Activated CD4-positive, alpha-beta T cell treated with anti-CD3 and anti-CD28 coated beads, Interleukin-2, amount 50 U/mL, for 24 hours (primary cell): ENCODE measurements at regions not wholly inside any gene's neighbourhood (a gene's known extent, or its start where the extent isn't known, plus 50 kb on each side); places are given as distances from the start of the nearest gene placed in this dataset.

ENCODE experiments used
- DNase-seq, 2 donors: peaks; one replicate each; pipeline ENCODE4 v3.0.0-alpha.2; 2020; ENCODE audit warnings: low read depth in 1 of 2, low spot score in 1 of 2

- DNase-seq = no peak
These were observed 183.4 kb upstream of the GALNT2 start for GRCh38 chr1:229883504-229884200.

GRCh38 chr1:229884765-229885164 lies 182.3 kb upstream of the GALNT2 start:
- no peak for DNase-seq

GRCh38 chr1:229885568-229886495 lies 181.2 kb upstream of the GALNT2 start:
- no peak for DNase-seq

GRCh38 chr1:229886636-229887035 lies 180.4 kb upstream of the GALNT2 start:
- DNase-seq = no peak

- DNase-seq = no peak
These were observed 179.8 kb upstream of the GALNT2 start for GRCh38 chr1:229887043-229887822.

GRCh38 chr1:229888157-229888556 lies 178.9 kb upstream of the GALNT2 start:
- no peak for DNase-seq

GRCh38 chr1:229888561-229889001 lies 178.5 kb upstream of the GALNT2 start:
- no peak for DNase-seq

- DNase-seq = no peak
These were observed 178.0 kb upstream of the GALNT2 start for GRCh38 chr1:229889031-229889517.

GRCh38 chr1:229891227-229891626 lies 175.8 kb upstream of the GALNT2 start:
- no peak for DNase-seq

- DNase-seq = no peak
These were observed 174.4 kb upstream of the GALNT2 start for GRCh38 chr1:229892515-229893117.

- no peak for DNase-seq
These were observed 173.1 kb upstream of the GALNT2 start for GRCh38 chr1:229893762-229894444.

GRCh38 chr1:229894532-229894931 lies 172.5 kb upstream of the GALNT2 start:
- DNase-seq = no peak

- no peak for DNase-seq
These were observed 171.4 kb upstream of the GALNT2 start for GRCh38 chr1:229895605-229896004.

GRCh38 chr1:229896306-229896705 lies 170.7 kb upstream of the GALNT2 start:
- DNase-seq = no peak

- no peak for DNase-seq
These were observed 170.2 kb upstream of the GALNT2 start for GRCh38 chr1:229896861-229897260.

- no peak for DNase-seq
These were observed 169.5 kb upstream of the GALNT2 start for GRCh38 chr1:229897501-229897900.

- no peak for DNase-seq
These were observed 166.8 kb upstream of the GALNT2 start for GRCh38 chr1:229900220-229900619.

- DNase-seq = no peak
These were observed 161.9 kb upstream of the GALNT2 start for GRCh38 chr1:229905031-229905545.

GRCh38 chr1:229905652-229906051 lies 161.4 kb upstream of the GALNT2 start:
- DNase-seq = no peak
